GM21786 (cell line): ENCODE measurements at regions not wholly inside any gene's neighbourhood (a gene's known extent, or its start where the extent isn't known, plus 50 kb on each side); places are given as distances from the start of the nearest gene placed in this dataset.

ENCODE experiments used
- ATAC-seq: cut with Tn5 transposase; IDR thresholded peaks from one replicate; pipeline ENCODE4 v1.9.1; 2021; ENCODE audit not compliant: unreplicated experiment

DNA sequence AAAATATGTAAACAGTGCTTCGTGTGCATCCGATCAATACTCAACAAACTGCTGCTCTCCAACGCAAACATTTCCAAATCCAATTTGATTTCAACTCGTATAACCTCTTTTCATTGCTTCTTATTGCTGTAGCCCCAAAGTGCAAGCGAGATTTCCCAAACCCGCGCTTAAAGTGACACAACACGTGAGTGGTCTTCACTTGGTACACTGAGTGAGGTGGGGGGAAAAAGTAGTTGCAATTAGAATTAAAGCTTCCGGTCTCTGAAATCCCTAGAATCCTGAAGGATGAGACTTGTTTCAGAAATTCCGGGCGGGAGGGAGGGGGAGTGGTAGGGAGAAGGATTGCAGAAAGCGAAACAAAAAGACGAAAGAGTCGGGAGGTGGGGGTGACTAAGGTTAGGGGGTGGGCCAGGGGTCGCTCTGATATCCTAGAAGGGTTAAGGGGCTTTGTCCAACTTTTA, 387.5 kb downstream of the BCAT1 start:
- no peak for ATAC-seq

DNA sequence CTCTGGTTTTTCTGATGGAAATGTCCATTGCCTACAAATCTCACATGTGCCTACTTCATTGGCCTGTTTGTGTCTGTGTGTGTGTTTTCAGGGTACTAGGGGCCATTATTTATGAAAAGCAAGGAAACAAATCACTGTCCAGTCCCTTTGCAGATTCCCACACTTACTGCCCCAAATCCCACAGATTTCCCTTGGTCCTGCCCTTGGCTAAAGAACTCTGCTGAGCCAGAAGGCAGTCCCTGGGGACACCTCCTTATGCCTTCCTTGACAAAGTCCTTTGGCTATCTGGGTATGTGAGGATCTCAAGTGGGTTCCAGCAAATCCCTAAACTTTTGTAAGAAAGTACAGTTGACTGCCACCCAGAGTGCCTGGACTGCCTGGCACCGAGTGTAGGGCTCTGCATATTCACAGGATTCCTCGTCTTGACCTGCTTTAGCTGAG, 388.1 kb downstream of the BCAT1 start:
- no peak for ATAC-seq

DNA sequence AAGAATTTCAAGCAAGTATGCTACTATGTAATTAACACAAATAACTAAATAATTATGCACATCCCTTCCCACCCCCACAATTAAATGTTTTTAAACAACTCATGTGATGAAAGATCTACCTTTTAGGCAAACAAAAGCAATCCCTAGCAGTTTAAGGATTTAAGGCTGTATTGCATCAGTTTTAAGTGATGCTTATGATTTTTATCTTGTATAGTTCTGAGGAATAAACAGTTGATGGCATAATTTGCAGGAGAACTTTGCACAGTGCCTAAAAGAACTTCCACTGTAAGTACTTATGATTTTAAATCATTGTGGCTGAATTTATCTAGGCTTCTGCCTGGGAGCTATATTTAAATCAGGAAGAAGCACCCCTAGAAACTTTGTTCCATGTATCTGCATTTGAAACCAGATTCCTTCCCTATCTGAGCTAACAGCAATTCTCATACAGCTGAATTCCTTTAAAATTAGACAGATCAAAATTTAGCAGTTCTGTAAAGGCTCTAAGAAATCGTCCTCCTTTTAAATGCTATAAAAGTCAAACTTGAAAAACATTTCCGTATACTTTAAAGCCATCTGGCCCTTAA, 388.6 kb downstream of the BCAT1 start:
- ATAC-seq = no peak

DNA sequence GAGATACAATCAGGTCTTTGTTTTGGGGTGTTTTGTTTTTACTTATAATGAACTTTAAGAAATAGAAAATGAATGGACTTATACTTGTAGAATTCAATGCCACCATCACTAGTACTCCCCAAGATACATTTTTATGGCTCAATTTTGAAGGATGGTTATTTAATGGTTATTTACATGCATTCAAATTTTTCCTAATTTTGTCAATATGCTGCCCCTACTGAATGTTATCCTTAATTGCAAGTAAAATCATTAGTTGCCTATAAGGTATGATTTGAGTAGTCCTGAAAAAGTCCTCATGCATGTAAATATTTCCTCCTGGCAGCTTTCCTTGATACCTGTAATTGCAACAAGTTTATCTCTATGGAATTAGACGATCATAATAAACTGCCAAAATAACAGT, 391.2 kb downstream of the BCAT1 start:
- ATAC-seq = no peak

DNA sequence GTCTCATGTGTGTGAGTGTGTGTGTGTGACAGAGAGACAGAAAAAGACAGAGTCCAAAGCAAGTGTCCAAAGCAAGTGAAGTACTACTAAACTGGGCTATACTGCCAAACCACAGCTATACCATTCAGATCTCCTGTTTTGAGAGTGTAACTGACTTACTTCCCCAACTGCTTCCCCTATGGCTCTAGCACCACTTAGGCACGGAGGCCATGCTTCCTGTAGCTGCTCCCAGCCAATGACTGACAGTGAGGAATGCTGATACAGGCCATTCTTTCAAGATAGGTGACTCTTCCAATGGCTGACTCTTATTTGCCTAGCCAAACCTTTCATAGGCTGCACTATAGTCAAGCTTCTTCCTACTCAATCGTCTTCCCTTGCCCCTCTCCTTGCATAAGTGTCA, 393.2 kb downstream of the BCAT1 start:
- no peak for ATAC-seq

DNA sequence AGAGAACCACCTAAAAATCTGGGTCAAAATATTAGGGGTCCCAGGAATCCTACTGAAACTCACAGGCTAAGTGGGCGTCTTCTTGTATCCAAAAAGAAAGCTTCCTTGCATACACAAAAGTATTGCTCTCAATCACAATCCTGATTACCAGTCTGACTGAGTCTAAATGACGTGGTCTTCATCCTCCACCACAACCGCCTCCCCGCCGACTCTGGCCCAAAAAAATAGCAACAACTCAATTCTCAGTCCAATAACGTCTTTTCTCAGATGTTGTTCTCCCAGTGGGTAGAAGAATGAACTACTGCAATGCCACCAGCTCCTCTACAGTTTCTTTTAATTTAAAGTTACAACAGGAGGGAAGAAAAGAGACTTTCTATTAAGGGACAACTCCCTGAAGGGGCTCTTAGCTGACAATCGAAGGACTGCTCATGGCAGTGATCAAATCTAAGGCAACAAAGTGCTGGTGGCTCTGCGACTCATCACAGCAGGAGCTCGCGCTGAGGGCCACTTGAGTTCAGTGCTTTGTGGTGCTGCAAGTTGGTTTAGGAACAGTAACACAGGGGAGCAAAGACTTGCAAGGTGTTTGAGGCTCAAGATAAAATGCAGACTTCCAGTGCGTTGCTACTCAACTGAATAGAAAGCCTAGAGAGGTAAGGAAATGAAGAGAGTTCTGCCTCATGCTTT, 394.1 kb downstream of the BCAT1 start:
- no peak for ATAC-seq

DNA sequence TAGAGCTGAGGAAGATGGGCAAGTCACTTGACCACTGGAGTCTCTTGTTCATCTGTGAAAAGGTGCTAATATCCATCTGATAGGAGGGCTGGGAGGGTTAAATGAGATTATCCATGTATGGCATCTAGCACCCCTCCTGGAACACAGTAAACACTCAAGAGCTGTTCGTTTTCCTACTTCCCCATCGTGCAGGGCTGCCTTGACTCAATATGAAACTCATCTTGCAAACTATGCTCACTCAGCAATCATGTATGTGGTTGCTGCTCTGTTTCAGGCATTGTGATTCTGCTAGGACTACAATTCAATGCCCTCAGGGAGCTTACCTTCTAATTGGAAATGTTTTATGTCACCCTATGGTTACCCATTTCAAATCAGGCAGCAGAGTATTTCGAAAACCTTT, 395.6 kb downstream of the BCAT1 start:
- ATAC-seq = no peak

DNA sequence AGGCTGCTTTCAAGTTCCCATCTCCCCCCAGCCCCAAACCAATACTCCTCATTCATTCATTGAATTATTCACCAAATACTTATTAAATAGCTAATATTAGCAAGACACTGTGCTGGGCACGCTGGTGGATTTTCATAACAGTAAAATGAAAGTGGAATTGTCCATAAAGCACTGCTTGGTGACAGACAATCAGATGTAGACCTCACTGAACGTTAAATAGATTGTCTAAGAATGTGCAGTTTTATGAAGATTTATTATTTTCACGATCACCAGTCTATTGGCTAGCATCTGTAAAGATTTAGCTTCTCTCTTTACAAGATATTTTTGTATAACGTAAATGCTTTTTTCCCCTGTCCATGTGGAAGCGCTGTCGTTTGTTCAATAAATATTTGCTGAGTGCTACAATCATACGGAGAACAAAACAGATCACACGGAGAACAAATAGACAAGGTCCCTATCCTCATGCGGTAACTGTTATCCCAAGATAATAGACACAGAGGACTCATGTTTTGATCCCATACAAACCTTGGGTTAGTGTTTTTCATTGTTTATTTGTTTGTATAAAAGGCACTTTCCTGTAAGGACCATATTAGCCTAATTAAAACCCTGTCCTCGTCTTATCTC, 397.6 kb downstream of the BCAT1 start:
- no peak for ATAC-seq

DNA sequence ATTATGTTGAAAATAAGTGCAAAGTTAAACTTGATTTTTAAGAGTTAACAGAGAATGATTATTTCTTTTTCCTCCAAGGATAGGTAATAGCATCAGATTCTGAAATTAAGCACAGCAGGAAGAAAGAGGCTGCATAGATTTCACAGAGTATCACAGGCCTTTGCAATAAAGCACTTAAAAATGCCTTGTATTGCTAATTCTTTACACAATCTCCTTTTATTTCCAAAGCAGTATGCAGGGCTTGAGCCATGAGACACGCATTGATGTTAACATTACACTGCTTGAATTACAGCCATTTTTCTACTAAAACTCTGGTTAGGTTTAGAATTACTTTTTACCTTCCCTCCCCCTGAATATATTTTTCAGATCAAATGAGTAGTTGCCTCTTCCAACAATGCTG, 398.3 kb downstream of the BCAT1 start:
- no peak for ATAC-seq

DNA sequence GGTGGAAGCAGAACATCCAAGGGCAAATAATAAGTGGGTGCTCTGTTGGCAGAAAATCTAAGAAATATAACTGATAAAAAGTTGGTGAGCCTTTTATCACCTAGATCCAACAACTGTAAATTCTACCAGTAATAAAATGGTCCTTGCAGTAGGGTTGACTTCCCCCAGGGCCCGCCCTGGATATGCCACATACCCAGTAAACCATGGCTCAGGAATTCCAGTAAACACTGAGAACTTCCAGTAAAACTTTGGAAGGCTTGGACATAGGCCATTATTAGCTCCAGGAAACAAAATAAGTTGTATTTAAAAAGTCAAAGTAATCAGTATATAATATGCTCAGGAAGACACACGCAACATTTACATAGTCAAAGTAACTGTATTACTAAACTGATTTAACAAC, 402.2 kb downstream of the BCAT1 start:
- ATAC-seq = no peak

DNA sequence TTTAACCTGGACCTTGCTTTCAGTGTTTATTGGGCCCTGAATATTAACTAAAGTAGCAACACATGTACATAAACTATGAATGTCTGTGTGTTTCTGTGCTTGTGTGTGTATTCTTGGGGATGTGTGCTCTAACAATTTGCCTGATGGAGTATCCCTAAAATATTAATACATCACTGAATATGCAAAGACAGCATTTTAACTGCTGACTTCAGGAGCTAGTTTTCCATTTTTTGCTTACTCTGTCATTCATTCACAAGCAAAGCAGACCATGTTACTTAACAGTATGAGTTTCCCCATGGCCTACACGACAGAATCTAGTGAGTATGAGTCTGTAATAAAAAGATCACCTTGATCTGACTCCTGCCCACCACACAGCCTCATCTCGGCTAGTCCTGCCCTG, 402.8 kb downstream of the BCAT1 start:
- no peak for ATAC-seq

DNA sequence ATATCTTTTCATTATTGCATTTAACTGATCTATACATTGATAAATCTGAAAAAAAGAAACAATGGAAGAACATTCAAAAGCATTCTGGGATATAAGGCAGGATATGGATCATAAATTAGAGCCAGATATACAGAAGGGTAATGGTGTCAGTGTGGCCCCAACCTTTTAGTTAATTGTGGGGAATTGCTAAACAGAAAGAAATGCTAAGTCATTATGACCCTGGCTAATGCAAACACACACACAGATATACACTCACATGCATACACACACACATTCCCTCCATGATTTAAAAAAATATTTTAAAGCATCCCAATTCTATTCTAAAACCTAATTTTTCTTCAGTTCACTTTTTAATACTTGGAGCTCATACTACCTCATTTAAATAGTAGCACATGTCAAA, 404.5 kb downstream of the BCAT1 start:
- ATAC-seq = no peak

DNA sequence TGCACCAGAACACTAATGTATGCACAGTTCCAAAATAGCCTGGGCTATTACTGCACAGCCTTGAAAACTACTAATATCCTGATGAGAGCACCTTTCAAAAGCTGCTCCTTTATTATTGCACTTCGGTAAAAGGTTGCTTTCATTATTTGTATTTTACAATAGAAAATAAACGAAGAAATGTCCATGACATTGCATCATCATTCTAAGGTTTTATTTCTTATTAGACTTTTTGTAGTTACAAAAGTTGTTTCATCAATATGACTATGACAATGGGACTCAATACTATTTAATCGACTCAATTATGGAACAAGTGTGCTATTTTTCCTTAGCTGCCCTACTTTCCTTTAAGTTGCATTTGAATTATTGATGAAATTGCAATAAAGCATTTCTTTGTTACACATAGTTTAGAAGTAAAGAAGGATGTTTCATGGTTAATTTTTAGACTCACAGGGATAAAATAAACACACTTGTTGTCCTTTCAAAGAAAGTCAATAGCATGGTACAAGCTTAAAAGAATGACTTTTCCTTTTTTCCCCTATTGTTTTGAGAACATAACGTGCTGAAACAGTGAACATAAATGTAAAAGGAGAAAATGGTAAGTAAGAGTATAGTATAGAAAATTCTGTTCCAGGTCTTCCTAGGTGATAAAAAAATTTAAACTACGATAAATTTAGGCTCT, 407.6 kb downstream of the BCAT1 start:
- ATAC-seq = no peak

DNA sequence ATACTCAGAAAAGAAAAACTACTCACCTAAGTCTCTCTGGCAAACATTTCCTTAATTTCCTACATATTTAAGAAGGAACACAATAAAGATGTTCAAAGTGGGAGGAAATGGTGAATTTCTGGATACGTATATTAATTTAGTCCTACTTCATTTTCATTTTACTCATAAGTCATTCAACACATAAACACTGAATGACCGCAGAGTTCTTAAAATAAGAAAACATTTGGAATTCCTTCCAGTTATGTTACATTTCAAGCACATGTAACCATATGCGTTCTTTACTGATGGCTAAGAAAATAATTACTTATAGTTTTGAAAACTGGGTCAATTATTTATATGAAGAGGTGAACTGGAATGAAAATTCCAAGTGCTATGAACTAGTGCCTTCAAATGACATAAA, 409.3 kb downstream of the BCAT1 start:
- no peak for ATAC-seq

DNA sequence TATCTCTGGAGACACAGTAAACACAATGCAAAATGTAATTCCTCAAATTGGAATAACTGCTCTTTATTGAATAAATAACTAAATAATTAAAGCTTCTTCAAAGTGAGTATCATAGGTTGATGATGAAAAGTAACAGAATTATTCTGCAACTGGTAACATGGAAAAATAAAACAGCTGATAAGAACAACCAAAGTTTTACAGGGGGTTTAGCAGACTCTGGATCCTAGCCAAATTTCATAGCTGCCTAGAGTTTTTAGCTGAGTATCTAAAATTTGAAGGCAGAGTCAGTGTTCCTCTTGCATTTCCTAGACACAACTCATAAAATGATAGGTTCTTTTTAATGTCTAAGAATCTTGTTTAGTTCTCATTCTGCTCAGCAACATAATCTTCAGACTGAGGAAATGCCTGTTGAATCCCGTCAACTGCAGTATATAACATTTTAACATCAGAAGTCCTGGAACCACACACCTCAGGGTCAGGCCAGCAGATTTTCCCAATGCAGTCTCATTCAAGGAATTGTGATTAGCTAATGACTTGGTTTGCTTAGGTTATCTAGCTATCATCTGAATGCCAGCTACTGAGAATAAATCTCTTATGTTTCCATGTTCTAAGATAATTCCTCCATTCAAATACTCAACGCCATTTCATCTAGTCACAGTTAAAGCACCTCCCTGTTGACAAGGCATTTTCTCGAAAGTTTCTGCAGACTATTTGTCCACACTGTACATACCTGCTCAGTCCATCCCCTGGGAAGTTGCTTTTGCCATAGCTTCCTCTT, 411.6 kb downstream of the BCAT1 start:
- ATAC-seq = no peak

DNA sequence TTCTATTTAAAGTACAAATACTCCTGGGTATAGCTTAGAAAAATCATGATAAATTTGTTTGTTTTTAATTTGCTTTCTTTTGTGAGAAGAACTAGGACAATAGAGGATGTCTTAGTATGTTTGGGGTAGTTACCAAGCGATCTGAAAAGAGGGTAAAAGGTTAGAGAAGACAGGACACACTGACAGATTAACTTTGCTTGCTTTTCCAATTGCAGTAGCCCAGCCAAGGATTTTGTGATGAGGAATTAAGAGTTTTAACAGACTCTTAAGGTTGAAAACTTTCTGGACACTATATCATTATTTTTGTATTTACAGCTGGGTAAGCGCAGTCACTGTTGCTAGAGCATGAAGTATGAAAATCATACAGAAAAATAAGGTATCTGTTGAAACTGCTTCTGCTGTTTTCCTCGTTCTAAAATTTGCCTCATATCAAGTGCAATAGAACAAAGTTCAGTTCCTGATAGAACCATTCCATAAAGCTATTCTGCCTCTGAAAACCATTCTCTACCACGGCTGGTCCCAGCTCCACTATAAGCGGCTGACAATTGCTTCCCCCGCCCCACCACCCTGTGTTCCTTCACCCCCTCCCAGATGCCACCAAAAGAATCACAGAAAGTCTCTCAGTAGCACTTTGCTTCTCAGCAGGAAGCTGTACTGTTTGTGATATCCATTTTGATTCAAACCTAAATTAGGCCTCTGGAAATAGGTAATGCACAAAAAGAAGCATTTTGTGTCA, 413.4 kb downstream of the BCAT1 start:
- no peak for ATAC-seq

DNA sequence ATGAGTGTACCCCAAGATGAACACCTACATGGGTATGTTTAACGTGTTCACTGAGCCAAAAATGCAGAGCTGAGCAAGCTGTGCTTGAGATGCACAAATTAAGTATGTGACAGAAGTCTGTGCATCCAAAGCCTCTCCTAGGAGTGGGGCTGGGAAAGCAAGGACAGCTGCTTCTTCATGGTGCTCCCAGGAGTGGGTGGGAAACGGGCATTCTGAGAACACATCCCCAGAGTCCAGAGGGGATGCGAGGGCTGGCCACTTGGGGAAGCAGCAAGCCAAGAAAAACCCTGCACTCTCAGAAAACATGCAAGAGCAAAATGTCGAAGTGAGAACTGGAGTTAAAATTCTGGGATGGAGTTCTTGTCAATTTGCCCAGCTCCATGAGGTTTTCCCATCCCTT, 414.3 kb downstream of the BCAT1 start:
- ATAC-seq = no peak

DNA sequence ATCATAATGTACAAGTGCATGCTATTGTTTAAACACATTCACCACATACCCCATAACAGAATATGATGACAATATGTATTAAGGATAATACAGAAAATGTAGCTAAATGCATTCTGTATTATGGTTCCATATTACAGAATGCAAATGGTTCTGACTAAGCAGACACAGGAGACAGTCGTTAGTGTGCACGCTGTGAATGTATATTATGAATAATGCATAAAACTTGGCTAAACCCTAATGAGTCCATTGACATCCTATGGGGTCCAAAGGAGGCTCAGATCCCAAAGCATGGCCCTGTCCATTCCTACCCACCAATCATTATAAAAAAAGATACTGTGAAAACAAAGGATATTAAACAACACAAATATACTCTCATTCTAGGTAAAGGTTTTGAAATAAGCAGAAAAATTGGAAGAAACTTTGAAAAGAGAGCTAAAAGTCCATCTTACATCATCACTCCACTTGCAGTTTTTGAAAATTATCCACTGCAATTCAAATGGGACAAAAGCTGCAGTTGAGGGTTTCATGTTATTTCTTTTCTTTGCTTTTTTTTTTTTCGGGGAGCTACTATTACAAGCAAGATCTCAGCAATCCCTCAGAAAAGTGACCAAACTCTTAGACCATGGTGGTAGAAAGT, 415.1 kb downstream of the BCAT1 start:
- no peak for ATAC-seq

DNA sequence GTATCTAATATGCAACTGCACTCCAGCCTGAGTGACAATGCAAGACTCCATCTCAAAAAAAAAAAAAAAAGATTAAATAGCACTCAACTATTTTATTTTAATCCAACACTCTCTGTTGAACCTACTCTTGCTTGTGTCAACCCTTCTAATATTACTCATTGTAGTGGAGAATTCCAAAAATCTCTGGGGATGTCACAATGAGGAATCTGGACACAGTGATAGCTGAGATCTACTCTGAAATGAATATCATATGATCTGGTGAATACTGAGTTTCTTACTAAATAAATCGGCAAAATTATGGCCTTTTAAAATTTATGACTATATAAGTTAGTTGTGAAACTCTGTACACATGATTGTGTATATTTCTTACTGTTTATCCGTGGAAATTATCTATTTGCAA, 418.2 kb downstream of the BCAT1 start:
- no peak for ATAC-seq

DNA sequence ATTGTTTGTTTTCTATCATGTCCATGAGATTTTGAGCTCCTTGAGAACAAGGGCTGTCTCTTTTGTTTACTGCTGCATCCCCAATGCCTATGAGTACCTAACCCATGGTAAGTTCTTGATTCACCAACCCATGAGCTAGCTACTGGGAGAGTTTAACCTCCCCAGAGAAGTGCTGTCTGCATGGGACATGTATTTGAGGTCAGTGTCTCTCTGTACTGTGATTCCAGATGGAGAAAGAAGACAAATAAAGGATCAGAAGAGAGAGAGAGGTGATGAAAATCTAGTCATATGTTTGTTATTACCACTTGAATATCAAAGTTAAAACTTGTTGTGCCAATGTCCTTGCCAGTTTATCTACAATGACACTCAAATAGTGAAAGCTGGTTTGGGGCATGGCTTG, 421.8 kb downstream of the BCAT1 start:
- ATAC-seq = no peak
